SIG-M5 (cell line): ENCODE measurements at regions not wholly inside any gene's neighbourhood (a gene's known extent, or its start where the extent isn't known, plus 50 kb on each side); places are given as distances from the start of the nearest gene placed in this dataset.

Experiments
- DNase-seq: peaks from one replicate; lab custom pipeline; 2025; lab: John Stamatoyannopoulos, UW

- no peak for DNase-seq
Measured at GRCh38 chr13:90168953-90169352, 1178.5 kb upstream of the MIR17HG start.

GRCh38 chr13:90170208-90170607 is 1177.3 kb upstream of the MIR17HG start:
- DNase-seq, result no peak

- DNase-seq, result no peak
Measured at GRCh38 chr13:90171649-90172048, 1175.8 kb upstream of the MIR17HG start.

GRCh38 chr13:90177512-90177911 is 1170.0 kb upstream of the MIR17HG start:
- DNase-seq, result no peak

- no peak for DNase-seq
Measured at GRCh38 chr13:90184355-90184754, 1163.1 kb upstream of the MIR17HG start.

GRCh38 chr13:90185734-90186133 is 1161.8 kb upstream of the MIR17HG start:
- DNase-seq, result no peak

- DNase-seq, result no peak
Measured at GRCh38 chr13:90187478-90188350, 1159.8 kb upstream of the MIR17HG start.

GRCh38 chr13:90188351-90188636 is 1159.2 kb upstream of the MIR17HG start:
- DNase-seq, result no peak

GRCh38 chr13:90197722-90198121 is 1149.8 kb upstream of the MIR17HG start:
- DNase-seq, result no peak

- DNase-seq, result no peak
Measured at GRCh38 chr13:90201202-90201601, 1146.3 kb upstream of the MIR17HG start.

- DNase-seq, result no peak
Measured at GRCh38 chr13:90201676-90202460, 1145.6 kb upstream of the MIR17HG start.

GRCh38 chr13:90205081-90205480 is 1142.4 kb upstream of the MIR17HG start:
- DNase-seq, result no peak

- no peak for DNase-seq
Measured at GRCh38 chr13:90205911-90206310, 1141.6 kb upstream of the MIR17HG start.

GRCh38 chr13:90217275-90217674 is 1130.2 kb upstream of the MIR17HG start:
- DNase-seq, result no peak

- no peak for DNase-seq
Measured at GRCh38 chr13:90222758-90223157, 1124.7 kb upstream of the MIR17HG start.

- DNase-seq, result no peak
Measured at GRCh38 chr13:90230311-90230710, 1117.2 kb upstream of the MIR17HG start.

- DNase-seq, result no peak
Measured at GRCh38 chr13:90232291-90232690, 1115.2 kb upstream of the MIR17HG start.

GRCh38 chr13:90233933-90234672 is 1113.4 kb upstream of the MIR17HG start:
- no peak for DNase-seq

- no peak for DNase-seq
Measured at GRCh38 chr13:90237852-90238251, 1109.6 kb upstream of the MIR17HG start.

GRCh38 chr13:90238413-90238812 is 1109.1 kb upstream of the MIR17HG start:
- no peak for DNase-seq

GRCh38 chr13:90239130-90239529 is 1108.4 kb upstream of the MIR17HG start:
- DNase-seq, result no peak

- no peak for DNase-seq
Measured at GRCh38 chr13:90246005-90246404, 1101.5 kb upstream of the MIR17HG start.
